Endodermal cell (in vitro differentiated cells): ENCODE measurements at regions not wholly inside any gene's neighbourhood (a gene's known extent, or its start where the extent isn't known, plus 50 kb on each side); places are given as distances from the start of the nearest gene placed in this dataset.

Experiments used
- DNase-seq: peaks from one replicate; pipeline ENCODE4 v3.0.0-alpha.2; 2017
- H3K27ac ChIP-seq: 2 replicates; pipeline ENCODE4 v1.5.1; 2013; ENCODE audit warnings: mild to moderate bottlenecking, low read depth, low read length, moderate library complexity
- H3K27me3 ChIP-seq: 2 replicates; pipeline ENCODE4 v1.6.1; 2013; ENCODE audit warnings: mild to moderate bottlenecking, low read length, moderate library complexity; ENCODE audit not compliant: insufficient read depth, control insufficient read depth, poor library complexity, severe bottlenecking
- H3K36me3 ChIP-seq: 2 replicates; pipeline ENCODE4 v1.7.0; 2013; ENCODE audit warnings: mild to moderate bottlenecking, low read length, moderate library complexity; ENCODE audit not compliant: control insufficient read depth, insufficient read depth
- H3K4me1 ChIP-seq: one replicate; pipeline ENCODE4 v1.7.0; 2013; ENCODE audit warnings: low read length; ENCODE audit not compliant: control insufficient read depth, insufficient read depth
- H3K4me3 ChIP-seq: 2 replicates; pipeline ENCODE4 v1.5.1; 2013; ENCODE audit warnings: mild to moderate bottlenecking, low read length, moderate library complexity
- H3K9ac ChIP-seq: 2 replicates; pipeline ENCODE4 v1.6.1; 2013; ENCODE audit warnings: mild to moderate bottlenecking, low read length, moderate library complexity; ENCODE audit not compliant: poor library complexity, severe bottlenecking; ENCODE audit errors: extremely low read depth
- H3K9me3 ChIP-seq: 2 replicates; pipeline ENCODE4 v1.6.1; 2013; ENCODE audit warnings: mild to moderate bottlenecking, low read length, moderate library complexity; ENCODE audit not compliant: control insufficient read depth
- H3K27ac Mint-ChIP-seq: 2 replicates; pipeline ENCODE4 v1.8.0; 2020; ENCODE audit warnings: mixed read lengths
- H3K27me3 Mint-ChIP-seq: 2 replicates; pipeline ENCODE4 v1.8.0; 2021; ENCODE audit warnings: mild to moderate bottlenecking, mixed read lengths; ENCODE audit not compliant: insufficient read depth
- H3K36me3 Mint-ChIP-seq: 2 replicates; pipeline ENCODE4 v1.8.0; 2020; ENCODE audit warnings: low read depth, mixed read lengths
- H3K4me1 Mint-ChIP-seq: 2 replicates; pipeline ENCODE4 v1.8.0; 2020; ENCODE audit warnings: mixed read lengths
- H3K4me3 Mint-ChIP-seq: 2 replicates; pipeline ENCODE4 v1.8.0; 2020; ENCODE audit warnings: mild to moderate bottlenecking, moderate library complexity, mixed read lengths
- H3K9me3 Mint-ChIP-seq: 2 replicates; pipeline ENCODE4 v1.8.0; 2020; ENCODE audit warnings: mild to moderate bottlenecking, mixed read lengths
- WGBS, 2 experiments: methylation state at CpG; one replicate each; pipeline versions ENCODE4 v1.1.5 to v1.1.7; 2013; ENCODE audit warnings: missing lambda C conversion rate in 2 of 2, mixed read lengths in 1 of 2; ENCODE audit not compliant: insufficient coverage in 1 of 2, insufficient read length in 1 of 2; 5-methylcytosine and 5-hydroxymethylcytosine counted together
- TF ChIP-seq, protein P1 (sequence below): fragments of 200-600 bp; sonication (generic); conservative IDR thresholded peaks from 2 replicates; pipeline ENCODE4 v1.5.0; 2021; ENCODE audit warnings: antibody characterized with exemption, mild to moderate bottlenecking

DNA sequence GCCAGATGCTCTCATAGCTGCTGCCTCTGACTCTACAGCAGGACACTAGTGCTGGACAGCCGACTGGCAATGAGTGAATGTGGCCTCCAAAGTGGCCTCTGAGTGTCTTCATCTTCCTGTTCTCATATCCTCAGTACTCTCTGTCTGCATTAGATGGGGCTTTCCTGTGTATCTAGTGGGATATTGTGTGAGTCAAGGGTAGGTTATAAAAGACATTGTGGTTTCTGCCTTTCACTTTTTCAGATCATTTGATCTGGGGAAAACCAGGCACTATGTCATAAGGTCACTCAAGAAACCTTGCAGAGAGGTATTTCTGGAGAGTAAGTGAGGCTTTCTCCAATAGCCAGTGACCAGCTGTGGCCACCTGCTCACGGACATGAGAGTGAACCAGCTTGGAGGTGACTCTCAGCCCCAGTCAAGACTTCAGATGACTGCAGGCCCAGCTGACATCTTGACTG lies 333.6 kb upstream of the NCAM1 start:
- WGBS, 2 experiments = 83 to 95% methylated on average over 2 of the region's 2 CpGs
- H3K27ac Mint-ChIP-seq = no peak overlapping the region
- no peak overlapping the region for H3K4me3 Mint-ChIP-seq

DNA sequence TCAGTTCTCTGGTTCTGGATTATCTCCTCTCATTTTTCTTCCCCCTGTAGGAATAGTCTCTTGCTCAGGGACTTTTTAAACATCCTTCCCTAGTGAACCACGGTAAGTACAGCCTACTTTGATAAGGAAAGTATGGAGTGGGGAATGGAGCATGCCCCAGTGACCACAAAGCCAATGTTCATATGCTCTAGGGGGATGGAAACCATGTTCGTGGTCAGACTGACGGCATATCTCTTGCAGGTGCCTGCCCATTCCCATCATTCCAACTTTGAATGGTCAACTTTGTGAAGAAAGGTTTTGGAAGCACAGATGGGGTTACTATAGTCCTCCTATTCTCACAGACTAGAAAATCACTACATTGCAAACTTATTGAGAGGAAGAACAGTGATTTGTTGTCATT lies 332.5 kb upstream of the NCAM1 start:
- Histone ChIP-seq H3K27ac (no peak overlapping the region), H3K36me3 (no peaks in the 10 kb centered on the region), H3K4me3 (no peak overlapping the region), H3K9ac (no peak overlapping the region), H3K9me3 (no peaks in the 10 kb centered on the region), H3K4me1 (no peaks in the 10 kb centered on the region), H3K27me3 (no peaks in the 10 kb centered on the region)
- 84 to 100% methylated on average over 1 to 3 of the region's 3 CpGs for WGBS, 2 experiments
- DNase-seq = no peak
- TF ChIP-seq, protein P1, sequence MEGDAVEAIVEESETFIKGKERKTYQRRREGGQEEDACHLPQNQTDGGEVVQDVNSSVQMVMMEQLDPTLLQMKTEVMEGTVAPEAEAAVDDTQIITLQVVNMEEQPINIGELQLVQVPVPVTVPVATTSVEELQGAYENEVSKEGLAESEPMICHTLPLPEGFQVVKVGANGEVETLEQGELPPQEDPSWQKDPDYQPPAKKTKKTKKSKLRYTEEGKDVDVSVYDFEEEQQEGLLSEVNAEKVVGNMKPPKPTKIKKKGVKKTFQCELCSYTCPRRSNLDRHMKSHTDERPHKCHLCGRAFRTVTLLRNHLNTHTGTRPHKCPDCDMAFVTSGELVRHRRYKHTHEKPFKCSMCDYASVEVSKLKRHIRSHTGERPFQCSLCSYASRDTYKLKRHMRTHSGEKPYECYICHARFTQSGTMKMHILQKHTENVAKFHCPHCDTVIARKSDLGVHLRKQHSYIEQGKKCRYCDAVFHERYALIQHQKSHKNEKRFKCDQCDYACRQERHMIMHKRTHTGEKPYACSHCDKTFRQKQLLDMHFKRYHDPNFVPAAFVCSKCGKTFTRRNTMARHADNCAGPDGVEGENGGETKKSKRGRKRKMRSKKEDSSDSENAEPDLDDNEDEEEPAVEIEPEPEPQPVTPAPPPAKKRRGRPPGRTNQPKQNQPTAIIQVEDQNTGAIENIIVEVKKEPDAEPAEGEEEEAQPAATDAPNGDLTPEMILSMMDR = no peak
- H3K4me3 Mint-ChIP-seq = no peak overlapping the region
- no peaks in the 10 kb centered on the region for H3K4me1 Mint-ChIP-seq
- peaks cover 5% of the 10 kb centered on the region for H3K27me3 Mint-ChIP-seq
- no peak overlapping the region for H3K27ac Mint-ChIP-seq
- H3K36me3 Mint-ChIP-seq = no peaks in the 10 kb centered on the region
- no peaks in the 10 kb centered on the region for H3K9me3 Mint-ChIP-seq

More for the DNA sequence above, 333.6 kb upstream of the NCAM1 start:
- no peak for DNase-seq
- Histone ChIP-seq H3K4me3 (no peak overlapping the region), H3K36me3 (no peaks in the 10 kb centered on the region), H3K27ac (no peak overlapping the region), H3K9ac (no peak overlapping the region), H3K4me1 (no peaks in the 10 kb centered on the region), H3K27me3 (no peaks in the 10 kb centered on the region), H3K9me3 (no peaks in the 10 kb centered on the region)
- H3K9me3 Mint-ChIP-seq = no peaks in the 10 kb centered on the region
- TF ChIP-seq, protein P1 = no peak
- no peaks in the 10 kb centered on the region for H3K4me1 Mint-ChIP-seq
- no peaks in the 10 kb centered on the region for H3K36me3 Mint-ChIP-seq
- H3K27me3 Mint-ChIP-seq = peaks cover 5% of the 10 kb centered on the region

DNA sequence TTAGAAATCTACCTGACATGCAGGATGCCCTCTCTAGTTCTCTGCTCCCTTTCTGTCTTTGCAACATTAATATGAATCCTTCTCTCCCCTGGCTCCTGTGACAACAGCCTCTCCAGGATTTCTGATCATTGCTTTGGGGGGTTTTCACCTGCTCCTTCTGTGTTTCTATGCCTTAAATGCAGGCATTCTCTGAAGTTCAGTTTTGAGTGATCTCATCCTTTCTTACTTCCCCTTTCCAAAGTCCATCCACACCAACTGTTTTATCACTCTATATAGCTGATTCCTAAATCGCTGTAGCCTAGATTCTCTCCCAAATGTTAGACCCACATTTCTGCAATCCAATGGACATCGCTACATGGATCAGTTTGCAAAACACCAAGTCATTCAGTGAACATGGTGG lies 330.7 kb upstream of the NCAM1 start:
- no peaks in the 10 kb centered on the region for H3K9me3 Mint-ChIP-seq
- Histone ChIP-seq H3K27me3 (no peaks in the 10 kb centered on the region), H3K36me3 (no peaks in the 10 kb centered on the region), H3K27ac (no peak overlapping the region), H3K9me3 (no peaks in the 10 kb centered on the region), H3K4me1 (no peaks in the 10 kb centered on the region), H3K4me3 (no peak overlapping the region), H3K9ac (no peak overlapping the region)
- H3K4me1 Mint-ChIP-seq = peaks cover 4% of the 10 kb centered on the region
- 89% methylated on average over 2 of the region's 2 CpGs; no CpG with 5 or more reads in 1 of the 2 experiments for WGBS, 2 experiments
- H3K27ac Mint-ChIP-seq = no peak overlapping the region
- no peaks in the 10 kb centered on the region for H3K36me3 Mint-ChIP-seq
- TF ChIP-seq, protein P1 = no peak
- H3K4me3 Mint-ChIP-seq = no peak overlapping the region
- DNase-seq = no peak
- peaks cover 5% of the 10 kb centered on the region for H3K27me3 Mint-ChIP-seq
